ENCODE measurements at regions not wholly inside any gene's neighbourhood (a gene's known extent, or its start where the extent isn't known, plus 50 kb on each side); places are given as distances from the start of the nearest gene placed in this dataset.
"Not testable (repeated sequence)": the region's sequence is repeated elsewhere in the genome, so short reads cannot be mapped to it uniquely, and the experiment has no call there.

GRCh38 chrX:120726294-120726693 lies 96.4 kb upstream of the C1GALT1C1 start:
- H3K27me3 ChIP-seq = no peaks in the 10 kb centered on the region
- TF ChIP-seq POLR2A (IDR thresholded peaks at IDR 0.05) = no peak
- no peak for TF ChIP-seq EP300 (IDR thresholded peaks at IDR 0.05)
- TF ChIP-seq CTCF (IDR thresholded peaks at IDR 0.05) = no peak
- TF ChIP-seq POLR2AphosphoS5 (IDR thresholded peaks at IDR 0.05) = no peak
- H3K9me3 ChIP-seq = no peaks in the 10 kb centered on the region
- no peak for DNase-seq
- no peak overlapping the region for H3K4me3 ChIP-seq
- H3K36me3 ChIP-seq = no peaks in the 10 kb centered on the region
- no peak for ATAC-seq (ENCODE audit: low FRiP score in 2 of 2)
- no peaks in the 10 kb centered on the region for H3K4me1 ChIP-seq
- no peak overlapping the region for H3K27ac ChIP-seq
- WGBS, 2 donors = 46 to 63% methylated on average over 2 of the region's 2 CpGs

- TF ChIP-seq EP300 (IDR thresholded peaks at IDR 0.05) (no peak), POLR2AphosphoS5 (IDR thresholded peaks at IDR 0.05) (no peak), POLR2A (IDR thresholded peaks at IDR 0.05) (no peak), CTCF (IDR thresholded peaks at IDR 0.05) (no peak)
- no peaks in the 10 kb centered on the region for H3K27me3 ChIP-seq
- H3K27ac ChIP-seq = no peak overlapping the region
- no peaks in the 10 kb centered on the region for H3K9me3 ChIP-seq
- WGBS, 2 donors = 76 to 78% methylated on average over 1 of the region's 1 CpG
- no peak overlapping the region for H3K4me3 ChIP-seq
- H3K4me1 ChIP-seq = no peaks in the 10 kb centered on the region
- ATAC-seq (ENCODE audit: low FRiP score in 2 of 2) = no peak
- no peak for DNase-seq
- no peaks in the 10 kb centered on the region for H3K36me3 ChIP-seq
Measured at GRCh38 chrX:120725874-120726273, 96.0 kb upstream of the C1GALT1C1 start.

GRCh38 chrX:120719622-120720021 lies 89.8 kb upstream of the C1GALT1C1 start:
- no peaks in the 10 kb centered on the region for H3K36me3 ChIP-seq
- H3K27me3 ChIP-seq = no peaks in the 10 kb centered on the region
- H3K4me1 ChIP-seq = no peaks in the 10 kb centered on the region
- DNase-seq (no peak), ATAC-seq (ENCODE audit: low FRiP score in 2 of 2) (no peak)
- WGBS, 2 donors = 69 to 100% methylated on average over 1 to 2 of the region's 2 CpGs
- TF ChIP-seq POLR2AphosphoS5 (IDR thresholded peaks at IDR 0.05) (no peak), POLR2A (IDR thresholded peaks at IDR 0.05) (no peak), EP300 (IDR thresholded peaks at IDR 0.05) (no peak), CTCF (IDR thresholded peaks at IDR 0.05) (no peak)
- H3K27ac ChIP-seq = no peak overlapping the region
- no peaks in the 10 kb centered on the region for H3K9me3 ChIP-seq
- no peak overlapping the region for H3K4me3 ChIP-seq

GRCh38 chrX:120718969-120719368 lies 89.1 kb upstream of the C1GALT1C1 start:
- DNase-seq = no peak
- no peaks in the 10 kb centered on the region for H3K27me3 ChIP-seq
- TF ChIP-seq POLR2A (IDR thresholded peaks at IDR 0.05) (no peak), CTCF (IDR thresholded peaks at IDR 0.05) (no peak), EP300 (IDR thresholded peaks at IDR 0.05) (no peak), POLR2AphosphoS5 (IDR thresholded peaks at IDR 0.05) (no peak)
- H3K36me3 ChIP-seq = no peaks in the 10 kb centered on the region
- H3K4me1 ChIP-seq = no peaks in the 10 kb centered on the region
- WGBS, 2 donors = 82 to 88% methylated on average over 2 of the region's 2 CpGs
- no peak for ATAC-seq (ENCODE audit: low FRiP score in 2 of 2)
- no peak overlapping the region for H3K4me3 ChIP-seq
- no peak overlapping the region for H3K27ac ChIP-seq
- H3K9me3 ChIP-seq = no peaks in the 10 kb centered on the region

GRCh38 chrX:120702337-120702736 lies 72.5 kb upstream of the C1GALT1C1 start:
- not testable (repeated sequence) for H3K4me1 ChIP-seq; H3K9me3 ChIP-seq; H3K27ac ChIP-seq; H3K36me3 ChIP-seq; H3K27me3 ChIP-seq; H3K4me3 ChIP-seq; ATAC-seq (ENCODE audit: low FRiP score in 2 of 2); DNase-seq
- 86 to 93% methylated on average over 2 of the region's 2 CpGs for WGBS, 2 donors

All from upper lobe of left lung (tissue), 6 donors.